ENCODE measurements at regions not wholly inside any gene's neighbourhood (a gene's known extent, or its start where the extent isn't known, plus 50 kb on each side); places are given as distances from the start of the nearest gene placed in this dataset.

GRCh38 chr20:22288156-22288555 lies 296.2 kb downstream of the FOXA2 start:
- H3K27ac ChIP-seq (ENCODE audit: control insufficient read depth, insufficient read depth, low read length): peak overlapping the region; percentile 41
- no peak overlapping the region for H3K9ac ChIP-seq (ENCODE audit: control insufficient read depth, extremely low read depth, insufficient read depth, low read length)
- no peaks in the 10 kb centered on the region for H4K20me1 ChIP-seq (ENCODE audit: control insufficient read depth, extremely low read depth, insufficient read depth, low read length)
- FAIRE-seq (no peak), DNase-seq (ENCODE audit: low read depth, low spot score) (no peak)
- peak overlapping the region; percentile 65 for H3K4me2 ChIP-seq (ENCODE audit: control insufficient read depth, extremely low read depth, insufficient read depth, low read depth, low read length)
- H3K79me2 ChIP-seq (ENCODE audit: control insufficient read depth, insufficient read depth, low read length): no peaks in the 10 kb centered on the region
- TF ChIP-seq, protein P1, sequence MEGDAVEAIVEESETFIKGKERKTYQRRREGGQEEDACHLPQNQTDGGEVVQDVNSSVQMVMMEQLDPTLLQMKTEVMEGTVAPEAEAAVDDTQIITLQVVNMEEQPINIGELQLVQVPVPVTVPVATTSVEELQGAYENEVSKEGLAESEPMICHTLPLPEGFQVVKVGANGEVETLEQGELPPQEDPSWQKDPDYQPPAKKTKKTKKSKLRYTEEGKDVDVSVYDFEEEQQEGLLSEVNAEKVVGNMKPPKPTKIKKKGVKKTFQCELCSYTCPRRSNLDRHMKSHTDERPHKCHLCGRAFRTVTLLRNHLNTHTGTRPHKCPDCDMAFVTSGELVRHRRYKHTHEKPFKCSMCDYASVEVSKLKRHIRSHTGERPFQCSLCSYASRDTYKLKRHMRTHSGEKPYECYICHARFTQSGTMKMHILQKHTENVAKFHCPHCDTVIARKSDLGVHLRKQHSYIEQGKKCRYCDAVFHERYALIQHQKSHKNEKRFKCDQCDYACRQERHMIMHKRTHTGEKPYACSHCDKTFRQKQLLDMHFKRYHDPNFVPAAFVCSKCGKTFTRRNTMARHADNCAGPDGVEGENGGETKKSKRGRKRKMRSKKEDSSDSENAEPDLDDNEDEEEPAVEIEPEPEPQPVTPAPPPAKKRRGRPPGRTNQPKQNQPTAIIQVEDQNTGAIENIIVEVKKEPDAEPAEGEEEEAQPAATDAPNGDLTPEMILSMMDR (optimal IDR thresholded peaks at IDR 0.05 in 1 of 3, IDR thresholded peaks at IDR 0.05 in 1 of 3, conservative IDR thresholded peaks at IDR 0.05 in 1 of 3; ENCODE audit: extremely low read depth in 1 of 3, insufficient read depth in 2 of 3, low read length in 3 of 3): no peak
- no peak for TF ChIP-seq EZH2 (IDR thresholded peaks at IDR 0.05; ENCODE audit: low read length)
- peak overlapping the region; percentile 25 for H2AFZ ChIP-seq (ENCODE audit: control insufficient read depth, low read length)
- H3K4me3 ChIP-seq (ENCODE audit: control insufficient read depth in 2 of 3, extremely low read depth in 1 of 3, insufficient read depth in 2 of 3, low read depth in 1 of 3, low read length in 3 of 3): no peak overlapping the region
- no peaks in the 10 kb centered on the region for H3K9me3 ChIP-seq (ENCODE audit: control insufficient read depth, low read depth, low read length)
- no peaks in the 10 kb centered on the region for H3K9me1 ChIP-seq (ENCODE audit: control insufficient read depth, extremely low read depth, insufficient read depth, low read length)
- no peaks in the 10 kb centered on the region for H3K36me3 ChIP-seq (ENCODE audit: control insufficient read depth in 2 of 2, extremely low read depth in 1 of 2, insufficient read depth in 2 of 2, low read length in 2 of 2)
- dilution Hi-C loops (cut with MboI; ENCODE audit: extremely low pct_ligation_motif_present, low sequenced_read_pairs): no loop called here
- H3K27me3 ChIP-seq (ENCODE audit: control insufficient read depth, extremely low read depth, insufficient read depth, low read length): no peaks in the 10 kb centered on the region
- peaks cover 19% of the 10 kb centered on the region for H3K4me1 ChIP-seq (ENCODE audit: control insufficient read depth, extremely low read depth, insufficient read depth, low read length)

DNA sequence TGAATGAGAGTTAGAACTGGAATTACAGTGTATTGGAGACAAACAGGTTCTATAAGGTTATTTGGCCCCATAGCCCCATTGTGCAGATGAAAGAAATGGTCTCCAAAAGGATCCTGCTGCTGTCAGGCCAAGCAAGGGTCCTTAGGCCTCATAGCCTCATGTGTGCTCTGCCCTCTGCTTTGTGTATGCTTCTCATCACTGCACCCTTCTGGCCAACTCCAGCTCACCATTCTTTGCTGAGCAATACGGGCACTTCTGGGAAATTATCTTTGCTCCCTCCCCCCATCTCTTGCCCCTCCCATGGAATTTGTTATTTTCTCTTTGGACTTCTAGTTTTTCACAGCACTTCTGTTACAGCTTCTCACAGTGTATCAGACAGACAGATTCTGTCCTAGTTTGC lies 298.8 kb downstream of the FOXA2 start:
- dilution Hi-C loops (cut with MboI; ENCODE audit: extremely low pct_ligation_motif_present, low sequenced_read_pairs): no loop called here
- Histone ChIP-seq H4K20me1 (ENCODE audit: control insufficient read depth, extremely low read depth, insufficient read depth, low read length) (no peaks in the 10 kb centered on the region), H3K79me2 (ENCODE audit: control insufficient read depth, insufficient read depth, low read length) (no peaks in the 10 kb centered on the region), H3K4me1 (ENCODE audit: control insufficient read depth, extremely low read depth, insufficient read depth, low read length) (peaks cover 21% of the 10 kb centered on the region), H3K9me1 (ENCODE audit: control insufficient read depth, extremely low read depth, insufficient read depth, low read length) (no peaks in the 10 kb centered on the region), H3K27me3 (ENCODE audit: control insufficient read depth, extremely low read depth, insufficient read depth, low read length) (no peaks in the 10 kb centered on the region), H3K9ac (ENCODE audit: control insufficient read depth, extremely low read depth, insufficient read depth, low read length) (no peak overlapping the region), H3K9me3 (ENCODE audit: control insufficient read depth, low read depth, low read length) (no peaks in the 10 kb centered on the region), H3K4me2 (ENCODE audit: control insufficient read depth, extremely low read depth, insufficient read depth, low read depth, low read length) (no peak overlapping the region), H3K27ac (ENCODE audit: control insufficient read depth, insufficient read depth, low read length) (no peak overlapping the region), H3K4me3 (ENCODE audit: control insufficient read depth in 2 of 3, extremely low read depth in 1 of 3, insufficient read depth in 2 of 3, low read depth in 1 of 3, low read length in 3 of 3) (no peak overlapping the region), H3K36me3 (ENCODE audit: control insufficient read depth in 2 of 2, extremely low read depth in 1 of 2, insufficient read depth in 2 of 2, low read length in 2 of 2) (no peaks in the 10 kb centered on the region), H2AFZ (ENCODE audit: control insufficient read depth, low read length) (no peak overlapping the region)
- FAIRE-seq: peak; percentile 26
- no peak for TF ChIP-seq EZH2 (IDR thresholded peaks at IDR 0.05; ENCODE audit: low read length)
- TF ChIP-seq, protein P1 (optimal IDR thresholded peaks at IDR 0.05 in 1 of 3, IDR thresholded peaks at IDR 0.05 in 1 of 3, conservative IDR thresholded peaks at IDR 0.05 in 1 of 3; ENCODE audit: extremely low read depth in 1 of 3, insufficient read depth in 2 of 3, low read length in 3 of 3): peak in 2 of 3 experiments; percentile 20 to 48
- DNase-seq (ENCODE audit: low read depth, low spot score): no peak
